ENCODE measurements at regions not wholly inside any gene's neighbourhood (a gene's known extent, or its start where the extent isn't known, plus 50 kb on each side); places are given as distances from the start of the nearest gene placed in this dataset.

DNA sequence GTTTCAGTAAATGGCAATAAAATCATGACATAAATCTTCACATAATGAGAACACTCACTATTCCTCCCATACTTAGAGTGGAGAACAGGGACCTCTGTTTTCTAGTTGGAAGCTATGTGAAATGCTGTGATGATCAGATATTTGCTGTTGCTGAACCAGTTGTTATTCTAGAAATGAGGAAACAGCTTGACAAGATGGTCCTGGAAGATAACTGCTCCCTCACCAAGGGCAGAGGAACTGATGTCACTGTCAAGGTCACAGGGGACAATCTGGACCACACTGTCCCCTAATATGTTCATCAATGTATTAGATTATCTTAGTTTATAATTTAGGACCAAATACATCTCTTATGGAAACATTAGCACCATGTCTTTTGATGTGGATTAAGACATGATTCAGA is 1173.3 kb downstream of the PCDH17 start:
- TF ChIP-seq EZH2 (IDR thresholded peaks at IDR 0.05; ENCODE audit: insufficient read depth, low read length), result no peak
- TF ChIP-seq, protein P1, sequence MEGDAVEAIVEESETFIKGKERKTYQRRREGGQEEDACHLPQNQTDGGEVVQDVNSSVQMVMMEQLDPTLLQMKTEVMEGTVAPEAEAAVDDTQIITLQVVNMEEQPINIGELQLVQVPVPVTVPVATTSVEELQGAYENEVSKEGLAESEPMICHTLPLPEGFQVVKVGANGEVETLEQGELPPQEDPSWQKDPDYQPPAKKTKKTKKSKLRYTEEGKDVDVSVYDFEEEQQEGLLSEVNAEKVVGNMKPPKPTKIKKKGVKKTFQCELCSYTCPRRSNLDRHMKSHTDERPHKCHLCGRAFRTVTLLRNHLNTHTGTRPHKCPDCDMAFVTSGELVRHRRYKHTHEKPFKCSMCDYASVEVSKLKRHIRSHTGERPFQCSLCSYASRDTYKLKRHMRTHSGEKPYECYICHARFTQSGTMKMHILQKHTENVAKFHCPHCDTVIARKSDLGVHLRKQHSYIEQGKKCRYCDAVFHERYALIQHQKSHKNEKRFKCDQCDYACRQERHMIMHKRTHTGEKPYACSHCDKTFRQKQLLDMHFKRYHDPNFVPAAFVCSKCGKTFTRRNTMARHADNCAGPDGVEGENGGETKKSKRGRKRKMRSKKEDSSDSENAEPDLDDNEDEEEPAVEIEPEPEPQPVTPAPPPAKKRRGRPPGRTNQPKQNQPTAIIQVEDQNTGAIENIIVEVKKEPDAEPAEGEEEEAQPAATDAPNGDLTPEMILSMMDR (IDR thresholded peaks at IDR 0.05; ENCODE audit: insufficient read depth, low read depth, low read length), result no peak
- H3K4me3 ChIP-seq (ENCODE audit: insufficient read depth, low read depth, low read length), result no peak overlapping the region
- Mint-ChIP-seq H3K9me3 (ENCODE audit: unreplicated experiment) (no peaks in the 10 kb centered on the region), H3K36me3 (ENCODE audit: low read depth, unreplicated experiment) (no peaks in the 10 kb centered on the region), H3K27ac (ENCODE audit: unreplicated experiment) (no peak overlapping the region), H3K4me1 (ENCODE audit: low read depth, unreplicated experiment) (no peaks in the 10 kb centered on the region), H3K27me3 (ENCODE audit: low read depth, unreplicated experiment) (no peaks in the 10 kb centered on the region), H3K4me3 (ENCODE audit: unreplicated experiment) (no peak overlapping the region)
- no peak overlapping the region for H3K4me2 ChIP-seq (ENCODE audit: low read length)
- no peak overlapping the region for H3K27ac ChIP-seq (ENCODE audit: low read depth, low read length)
- DNase-seq (ENCODE audit: low read depth) (no peak), FAIRE-seq (no peak)
- no peaks in the 10 kb centered on the region for H3K79me2 ChIP-seq (ENCODE audit: insufficient read depth, low read length)
- H3K9ac ChIP-seq (ENCODE audit: low read length), result no peak overlapping the region
- no peaks in the 10 kb centered on the region for H3K9me3 ChIP-seq (ENCODE audit: insufficient read depth, low read depth, low read length)
- H3K27me3 ChIP-seq (ENCODE audit: insufficient read depth, low read length), result no peaks in the 10 kb centered on the region
- H3K36me3 ChIP-seq (ENCODE audit: insufficient read depth, low read length), result no peaks in the 10 kb centered on the region
- no peak overlapping the region for H2AFZ ChIP-seq (ENCODE audit: low read depth, low read length)
- no peaks in the 10 kb centered on the region for H4K20me1 ChIP-seq (ENCODE audit: insufficient read depth, low read length)
- no peaks in the 10 kb centered on the region for H3K4me1 ChIP-seq (ENCODE audit: insufficient read depth, low read length)

DNA sequence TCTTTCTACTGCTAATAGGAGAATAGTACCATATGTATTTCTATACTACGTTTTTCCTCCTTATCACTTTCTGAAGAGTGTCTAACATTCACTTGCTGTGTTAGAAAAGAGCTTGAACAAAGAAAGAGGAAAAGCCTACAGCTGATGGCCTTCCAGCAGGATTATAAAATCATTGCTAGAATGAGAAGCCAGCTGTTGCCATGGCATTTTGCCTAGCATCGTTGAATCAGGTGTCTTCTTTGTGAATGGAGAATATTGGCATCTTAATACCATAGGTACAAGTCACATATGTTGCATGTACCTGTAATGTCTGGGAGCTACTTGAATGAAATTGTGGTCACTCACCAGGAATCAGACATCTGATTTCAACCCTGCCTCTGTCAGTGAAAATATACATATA is 1174.9 kb downstream of the PCDH17 start:
- DNase-seq (ENCODE audit: low read depth) (no peak), FAIRE-seq (no peak)
- Mint-ChIP-seq H3K4me1 (ENCODE audit: low read depth, unreplicated experiment) (no peaks in the 10 kb centered on the region), H3K36me3 (ENCODE audit: low read depth, unreplicated experiment) (no peaks in the 10 kb centered on the region), H3K27ac (ENCODE audit: unreplicated experiment) (no peak overlapping the region), H3K4me3 (ENCODE audit: unreplicated experiment) (no peak overlapping the region), H3K9me3 (ENCODE audit: unreplicated experiment) (no peaks in the 10 kb centered on the region), H3K27me3 (ENCODE audit: low read depth, unreplicated experiment) (no peaks in the 10 kb centered on the region)
- Histone ChIP-seq H2AFZ (ENCODE audit: low read depth, low read length) (no peak overlapping the region), H4K20me1 (ENCODE audit: insufficient read depth, low read length) (no peaks in the 10 kb centered on the region), H3K9ac (ENCODE audit: low read length) (no peak overlapping the region), H3K27ac (ENCODE audit: low read depth, low read length) (no peak overlapping the region), H3K4me2 (ENCODE audit: low read length) (no peak overlapping the region), H3K27me3 (ENCODE audit: insufficient read depth, low read length) (no peaks in the 10 kb centered on the region), H3K4me3 (ENCODE audit: insufficient read depth, low read depth, low read length) (no peak overlapping the region), H3K4me1 (ENCODE audit: insufficient read depth, low read length) (no peaks in the 10 kb centered on the region), H3K79me2 (ENCODE audit: insufficient read depth, low read length) (no peaks in the 10 kb centered on the region), H3K36me3 (ENCODE audit: insufficient read depth, low read length) (no peaks in the 10 kb centered on the region), H3K9me3 (ENCODE audit: insufficient read depth, low read depth, low read length) (no peaks in the 10 kb centered on the region)
- no peak for TF ChIP-seq EZH2 (IDR thresholded peaks at IDR 0.05; ENCODE audit: insufficient read depth, low read length)
- TF ChIP-seq, protein P1 (IDR thresholded peaks at IDR 0.05; ENCODE audit: insufficient read depth, low read depth, low read length), result no peak

DNA sequence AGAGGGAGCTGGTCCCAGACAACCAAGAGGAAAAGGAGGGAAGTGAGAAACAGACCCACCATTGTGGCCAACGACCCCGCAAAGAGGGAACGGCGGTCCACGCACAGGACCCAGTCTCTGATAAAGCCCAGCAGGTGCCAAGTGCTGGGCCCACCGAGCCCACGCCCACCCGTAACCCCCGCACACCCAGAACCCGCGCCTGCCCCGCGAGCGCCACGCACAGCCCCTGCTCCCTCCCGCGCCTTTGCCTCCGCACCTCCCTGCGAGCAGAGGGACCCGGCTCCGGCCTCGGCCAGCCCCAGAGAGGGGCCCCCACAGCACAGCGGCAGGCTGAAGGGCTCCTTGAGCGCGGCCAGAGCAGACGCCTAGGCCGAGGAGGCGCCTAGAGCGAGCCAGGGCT is 1192.2 kb downstream of the PCDH17 start:
- H3K36me3 ChIP-seq (ENCODE audit: insufficient read depth, low read length), result no peaks in the 10 kb centered on the region
- H3K36me3 Mint-ChIP-seq (ENCODE audit: low read depth, unreplicated experiment), result no peaks in the 10 kb centered on the region
- no peak overlapping the region for H2AFZ ChIP-seq (ENCODE audit: low read depth, low read length)
- TF ChIP-seq, protein P1 (IDR thresholded peaks at IDR 0.05; ENCODE audit: insufficient read depth, low read depth, low read length), result no peak
- TF ChIP-seq EZH2 (IDR thresholded peaks at IDR 0.05; ENCODE audit: insufficient read depth, low read length), result no peak
- H3K27me3 Mint-ChIP-seq (ENCODE audit: low read depth, unreplicated experiment), result no peaks in the 10 kb centered on the region
- no peak overlapping the region for H3K27ac ChIP-seq (ENCODE audit: low read depth, low read length)
- no peaks in the 10 kb centered on the region for H3K4me1 Mint-ChIP-seq (ENCODE audit: low read depth, unreplicated experiment)
- peaks cover 5% of the 10 kb centered on the region for H3K9me3 Mint-ChIP-seq (ENCODE audit: unreplicated experiment)
- DNase-seq (ENCODE audit: low read depth) (no peak), FAIRE-seq (no peak)
- H3K9ac ChIP-seq (ENCODE audit: low read length), result no peak overlapping the region
- no peaks in the 10 kb centered on the region for H3K27me3 ChIP-seq (ENCODE audit: insufficient read depth, low read length)
- no peak overlapping the region for H3K27ac Mint-ChIP-seq (ENCODE audit: unreplicated experiment)
- no peaks in the 10 kb centered on the region for H3K79me2 ChIP-seq (ENCODE audit: insufficient read depth, low read length)
- no peak overlapping the region for H3K4me3 ChIP-seq (ENCODE audit: insufficient read depth, low read depth, low read length)
- no peak overlapping the region for H3K4me3 Mint-ChIP-seq (ENCODE audit: unreplicated experiment)
- H3K4me2 ChIP-seq (ENCODE audit: low read length), result no peak overlapping the region
- H4K20me1 ChIP-seq (ENCODE audit: insufficient read depth, low read length), result no peaks in the 10 kb centered on the region
- no peaks in the 10 kb centered on the region for H3K9me3 ChIP-seq (ENCODE audit: insufficient read depth, low read depth, low read length)
- no peaks in the 10 kb centered on the region for H3K4me1 ChIP-seq (ENCODE audit: insufficient read depth, low read length)
